Type B pancreatic cell (in vitro differentiated cells): ENCODE measurements at regions not wholly inside any gene's neighbourhood (a gene's known extent, or its start where the extent isn't known, plus 50 kb on each side); places are given as distances from the start of the nearest gene placed in this dataset.

Experiments
- DNase-seq: peaks from one replicate; pipeline ENCODE4 v3.0.0; 2021; ENCODE audit warnings: mixed read lengths; ENCODE audit not compliant: unreplicated experiment; ENCODE audit errors: extremely low spot score
- H3K27ac Mint-ChIP-seq: 2 replicates; pipeline ENCODE4 v1.8.0; 2021; ENCODE audit warnings: mild to moderate bottlenecking, mixed read lengths
- H3K27me3 Mint-ChIP-seq: 2 replicates; pipeline ENCODE4 v1.8.0; 2021; ENCODE audit warnings: mixed read lengths
- H3K36me3 Mint-ChIP-seq: 2 replicates; pipeline ENCODE4 v1.8.0; 2021; ENCODE audit warnings: mixed read lengths
- H3K4me1 Mint-ChIP-seq: one replicate; pipeline ENCODE4 v1.8.0; 2021; ENCODE audit warnings: mixed read lengths; ENCODE audit not compliant: unreplicated experiment
- H3K4me3 Mint-ChIP-seq: 2 replicates; pipeline ENCODE4 v1.8.0; 2021; ENCODE audit warnings: mild to moderate bottlenecking, mixed read lengths
- H3K9me3 Mint-ChIP-seq: 2 replicates; pipeline ENCODE4 v1.8.0; 2021; ENCODE audit warnings: mixed read lengths
- TF ChIP-seq, protein P1 (sequence below): fragments of 200-600 bp; sonication (generic); conservative IDR thresholded peaks from 2 replicates; pipeline ENCODE4 v1.5.0; 2021; ENCODE audit warnings: antibody characterized with exemption, mild to moderate bottlenecking

DNA sequence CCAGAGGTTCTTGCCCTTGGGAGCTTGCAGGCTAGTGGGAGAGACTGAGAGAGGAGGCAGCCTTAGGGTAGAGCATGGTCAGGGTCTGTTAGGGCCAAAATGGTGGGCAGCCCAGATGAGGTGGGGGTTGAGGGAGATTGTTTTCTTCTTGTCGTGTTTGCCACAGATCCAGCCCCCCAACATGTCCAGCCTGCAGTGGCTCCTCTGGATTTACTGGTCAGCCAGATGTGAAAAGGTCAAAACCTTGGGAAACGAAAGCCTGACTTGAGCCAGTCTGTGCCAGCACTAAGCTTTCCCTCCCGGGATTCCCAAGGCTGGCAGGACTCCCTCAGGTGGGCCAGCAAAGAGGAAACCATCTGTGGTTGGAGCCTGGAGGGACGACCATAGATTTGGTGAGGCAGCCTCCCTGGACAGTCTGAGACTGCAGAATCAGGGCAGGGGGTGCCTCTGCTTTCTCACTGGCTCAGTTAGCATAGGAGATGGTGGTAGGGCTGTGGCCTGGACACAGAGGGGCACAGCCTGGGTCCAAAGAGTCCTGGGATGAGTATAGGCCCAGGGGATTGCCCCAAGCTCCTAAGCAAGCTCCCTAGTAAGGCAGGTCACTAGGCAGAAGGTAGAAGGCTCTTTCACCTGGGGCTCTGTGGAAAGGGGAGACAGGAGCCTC, 51.2 kb upstream of the PRR23C start:
- Mint-ChIP-seq H3K4me3 (no peak overlapping the region), H3K9me3 (no peaks in the 10 kb centered on the region), H3K4me1 (no peaks in the 10 kb centered on the region), H3K27me3 (peaks cover 34% of the 10 kb centered on the region), H3K36me3 (no peaks in the 10 kb centered on the region), H3K27ac (no peak overlapping the region)
- DNase-seq, result no peak
- TF ChIP-seq, protein P1, sequence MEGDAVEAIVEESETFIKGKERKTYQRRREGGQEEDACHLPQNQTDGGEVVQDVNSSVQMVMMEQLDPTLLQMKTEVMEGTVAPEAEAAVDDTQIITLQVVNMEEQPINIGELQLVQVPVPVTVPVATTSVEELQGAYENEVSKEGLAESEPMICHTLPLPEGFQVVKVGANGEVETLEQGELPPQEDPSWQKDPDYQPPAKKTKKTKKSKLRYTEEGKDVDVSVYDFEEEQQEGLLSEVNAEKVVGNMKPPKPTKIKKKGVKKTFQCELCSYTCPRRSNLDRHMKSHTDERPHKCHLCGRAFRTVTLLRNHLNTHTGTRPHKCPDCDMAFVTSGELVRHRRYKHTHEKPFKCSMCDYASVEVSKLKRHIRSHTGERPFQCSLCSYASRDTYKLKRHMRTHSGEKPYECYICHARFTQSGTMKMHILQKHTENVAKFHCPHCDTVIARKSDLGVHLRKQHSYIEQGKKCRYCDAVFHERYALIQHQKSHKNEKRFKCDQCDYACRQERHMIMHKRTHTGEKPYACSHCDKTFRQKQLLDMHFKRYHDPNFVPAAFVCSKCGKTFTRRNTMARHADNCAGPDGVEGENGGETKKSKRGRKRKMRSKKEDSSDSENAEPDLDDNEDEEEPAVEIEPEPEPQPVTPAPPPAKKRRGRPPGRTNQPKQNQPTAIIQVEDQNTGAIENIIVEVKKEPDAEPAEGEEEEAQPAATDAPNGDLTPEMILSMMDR, result no peak

DNA sequence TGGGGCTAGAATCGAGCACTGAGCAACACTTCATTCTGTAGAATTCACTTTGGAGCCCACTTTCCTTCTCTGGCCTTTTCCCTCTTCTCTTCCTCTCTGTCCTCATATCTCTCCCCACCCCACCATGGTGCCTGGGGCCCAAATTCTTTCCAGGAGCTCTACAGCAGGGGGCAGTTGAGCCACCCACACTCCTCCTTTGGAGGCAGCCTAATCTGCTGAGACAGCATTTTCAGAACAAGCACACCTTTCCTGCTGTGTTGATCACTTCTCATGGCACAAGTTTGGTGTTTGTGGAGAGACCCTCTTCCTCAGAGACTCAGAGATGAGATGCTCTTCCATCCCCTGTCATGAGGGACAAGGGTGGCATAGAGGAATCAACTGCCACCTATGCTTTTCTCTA, 52.0 kb upstream of the PRR23C start:
- no peak for DNase-seq
- H3K36me3 Mint-ChIP-seq, result no peaks in the 10 kb centered on the region
- H3K4me1 Mint-ChIP-seq, result no peaks in the 10 kb centered on the region
- TF ChIP-seq, protein P1, result no peak
- no peaks in the 10 kb centered on the region for H3K9me3 Mint-ChIP-seq
- no peak overlapping the region for H3K4me3 Mint-ChIP-seq
- peaks cover 34% of the 10 kb centered on the region for H3K27me3 Mint-ChIP-seq
- H3K27ac Mint-ChIP-seq, result no peak overlapping the region

DNA sequence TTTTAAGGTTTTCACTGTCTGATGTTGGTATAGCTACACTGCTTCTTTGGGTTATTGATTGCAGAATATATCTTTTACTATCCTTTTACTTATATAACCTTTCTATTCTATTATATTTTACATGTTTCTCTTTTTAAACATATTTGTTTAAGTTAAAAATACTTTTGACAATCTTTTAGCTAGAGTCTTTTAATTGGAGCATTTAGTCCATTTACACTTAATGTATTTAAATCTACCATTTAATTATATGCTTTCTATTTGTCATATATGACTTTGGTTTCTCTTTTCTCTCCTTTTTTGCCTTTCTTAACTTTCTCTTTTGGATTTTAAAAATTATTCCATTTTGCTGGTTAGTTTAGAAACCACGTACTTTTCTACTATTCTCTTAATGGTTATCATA, 53.7 kb upstream of the PRR23C start:
- Mint-ChIP-seq H3K9me3 (no peaks in the 10 kb centered on the region), H3K27me3 (peaks cover 30% of the 10 kb centered on the region), H3K4me1 (no peaks in the 10 kb centered on the region), H3K27ac (no peak overlapping the region), H3K36me3 (no peaks in the 10 kb centered on the region), H3K4me3 (no peak overlapping the region)
- TF ChIP-seq, protein P1, result no peak
- DNase-seq, result no peak

DNA sequence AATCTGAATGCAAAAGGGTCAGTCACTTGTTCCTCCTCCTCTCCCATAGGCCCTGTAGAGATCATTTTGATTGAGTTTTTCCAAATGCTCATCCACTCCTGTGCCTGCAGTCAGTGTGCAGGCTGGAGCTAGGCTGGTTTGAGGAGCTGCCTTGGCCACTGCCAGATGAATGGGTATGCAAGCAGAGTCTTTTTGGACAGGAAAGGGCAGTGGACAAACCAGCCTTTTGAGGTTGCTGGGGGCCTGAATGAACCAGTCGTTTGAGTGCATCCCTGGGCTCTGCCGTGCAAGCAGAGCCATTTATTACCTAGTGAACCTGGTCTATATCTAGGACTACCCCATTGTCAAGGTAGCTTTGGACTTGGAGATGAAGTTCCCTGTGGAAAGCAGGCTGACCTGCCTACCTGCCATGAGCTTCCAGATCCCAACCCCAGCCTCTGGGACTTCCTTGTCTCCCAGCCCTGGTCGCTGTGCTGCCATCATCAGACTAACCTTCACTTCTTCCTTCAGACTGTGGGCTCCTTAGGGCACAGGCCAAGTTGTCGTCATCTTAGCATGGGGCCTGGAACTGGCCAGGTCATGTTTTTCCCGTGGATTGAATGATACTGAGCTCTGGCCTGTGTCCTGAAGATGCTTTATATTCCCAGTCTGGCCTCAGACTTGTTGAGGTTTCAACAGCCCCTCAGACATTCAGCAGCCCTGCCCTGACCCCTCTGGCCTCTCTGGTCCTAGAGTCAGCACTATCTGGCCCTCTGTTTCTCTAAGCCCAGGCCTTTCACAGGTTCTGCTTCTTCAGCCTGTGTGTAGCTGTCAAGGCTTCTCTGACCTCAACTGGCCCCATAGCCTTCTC, 55.5 kb upstream of the PRR23C start:
- Mint-ChIP-seq H3K4me1 (no peaks in the 10 kb centered on the region), H3K27ac (no peak overlapping the region), H3K4me3 (no peak overlapping the region), H3K36me3 (no peaks in the 10 kb centered on the region), H3K27me3 (peaks cover 22% of the 10 kb centered on the region), H3K9me3 (no peaks in the 10 kb centered on the region)
- DNase-seq, result peak; percentile 50
- TF ChIP-seq, protein P1, result no peak

DNA sequence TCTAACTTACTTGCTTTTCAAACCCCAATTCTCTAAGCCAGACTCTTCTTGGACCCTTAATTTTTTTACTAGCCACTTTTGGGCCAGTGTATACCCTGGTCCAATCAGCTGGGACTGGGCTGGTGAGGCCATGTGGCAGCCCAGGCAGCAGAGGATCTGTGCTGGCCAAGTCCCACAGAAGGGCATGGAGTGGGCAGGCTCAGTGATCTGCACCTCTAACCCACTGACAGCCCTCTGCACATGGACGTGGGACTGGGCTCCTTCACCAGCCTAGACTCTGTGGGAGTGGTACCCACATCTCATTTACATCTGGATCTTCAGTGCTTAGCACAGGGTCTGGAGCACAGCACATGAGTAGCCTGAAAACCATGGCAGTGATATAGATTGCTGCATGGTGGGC, 56.1 kb upstream of the PRR23C start:
- Mint-ChIP-seq H3K9me3 (no peaks in the 10 kb centered on the region), H3K36me3 (no peaks in the 10 kb centered on the region), H3K27me3 (peaks cover 22% of the 10 kb centered on the region), H3K27ac (no peak overlapping the region), H3K4me1 (no peaks in the 10 kb centered on the region), H3K4me3 (no peak overlapping the region)
- TF ChIP-seq, protein P1, result no peak
- DNase-seq, result no peak
